Stimulated activated naive CD8-positive, alpha-beta T cell treated with anti-CD3 and anti-CD28 coated beads, Interleukin-15, amount 100 ng/mL, for 72 hours (primary cell): ENCODE measurements at regions not wholly inside any gene's neighbourhood (a gene's known extent, or its start where the extent isn't known, plus 50 kb on each side); places are given as distances from the start of the nearest gene placed in this dataset.

Experiments
- ATAC-seq: fragments of 150-1000 bp; cut with Tn5 transposase; 2 replicates; pipeline ENCODE4 v1.10.0; 2021; ENCODE audit warnings: mild to moderate bottlenecking, moderate library complexity
- DNase-seq, 2 donors: peaks; one replicate each; pipeline ENCODE4 v3.0.0; 2021 to 2022
- H3K27ac Mint-ChIP-seq, 2 donors: one replicate each; pipeline ENCODE4 v1.8.0; 2022; ENCODE audit warnings: mild to moderate bottlenecking in 2 of 2, mixed read lengths in 2 of 2, moderate library complexity in 2 of 2
- H3K27me3 Mint-ChIP-seq: one replicate; pipeline ENCODE4 v1.8.0; 2022; ENCODE audit warnings: mixed read lengths
- H3K4me1 Mint-ChIP-seq: one replicate; pipeline ENCODE4 v1.8.0; 2022; ENCODE audit warnings: mild to moderate bottlenecking, mixed read lengths
- H3K4me3 Mint-ChIP-seq, 2 donors: one replicate each; pipeline ENCODE4 v1.8.0; 2022; ENCODE audit warnings: mild to moderate bottlenecking in 2 of 2, mixed read lengths in 2 of 2, moderate library complexity in 1 of 2
- H3K9me3 Mint-ChIP-seq, 2 donors: one replicate each; pipeline ENCODE4 v1.8.0; 2022; ENCODE audit warnings: mixed read lengths in 2 of 2

- no peaks in the 10 kb centered on the region for H3K27me3 Mint-ChIP-seq
- no peaks in the 10 kb centered on the region for H3K4me1 Mint-ChIP-seq
- ATAC-seq (no peak), DNase-seq (no peak)
- H3K9me3 Mint-ChIP-seq, result no peaks in the 10 kb centered on the region
- no peak overlapping the region for H3K27ac Mint-ChIP-seq
- no peak overlapping the region for H3K4me3 Mint-ChIP-seq
These were observed 310.7 kb upstream of the CDH4 start for GRCh38 chr20:60941379-60941778.

- H3K4me3 Mint-ChIP-seq, result no peak overlapping the region
- no peaks in the 10 kb centered on the region for H3K4me1 Mint-ChIP-seq
- H3K27me3 Mint-ChIP-seq, result no peaks in the 10 kb centered on the region
- DNase-seq, result no peak
- H3K27ac Mint-ChIP-seq, result peak overlapping the region in 1 of 2 donors; percentile 19
- no peak for ATAC-seq
- peaks cover 0 to 5% of the 10 kb centered on the region in 2 donors for H3K9me3 Mint-ChIP-seq
These were observed 304.2 kb upstream of the CDH4 start for GRCh38 chr20:60947819-60948218.

DNA sequence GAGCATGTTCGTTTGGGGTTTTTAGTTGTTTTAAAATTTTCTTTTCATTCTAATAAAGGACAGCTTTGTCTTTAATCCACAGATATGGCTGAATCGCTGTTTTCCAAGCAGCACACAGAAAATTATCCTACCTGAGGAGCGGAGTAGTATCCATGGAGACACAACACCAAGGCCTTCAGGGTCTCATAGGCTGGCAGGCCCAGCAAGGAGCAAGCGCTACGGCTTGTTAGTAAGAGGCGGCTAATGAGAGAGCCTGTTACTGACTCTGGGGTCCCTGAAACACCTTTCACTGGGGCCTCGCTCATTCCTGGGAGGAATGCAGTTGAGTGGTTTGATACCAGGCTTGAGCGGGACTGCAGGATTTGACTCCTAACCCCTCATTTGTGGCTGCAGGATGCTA, 303.8 kb upstream of the CDH4 start:
- H3K4me3 Mint-ChIP-seq, result no peak overlapping the region
- H3K27me3 Mint-ChIP-seq, result no peaks in the 10 kb centered on the region
- H3K9me3 Mint-ChIP-seq, result peaks cover 0 to 5% of the 10 kb centered on the region in 2 donors
- DNase-seq (no peak), ATAC-seq (no peak)
- H3K4me1 Mint-ChIP-seq, result no peaks in the 10 kb centered on the region
- no peak overlapping the region for H3K27ac Mint-ChIP-seq

- DNase-seq (no peak), ATAC-seq (no peak)
- Mint-ChIP-seq H3K4me3 (no peak overlapping the region), H3K27me3 (no peaks in the 10 kb centered on the region), H3K9me3 (peaks cover 0 to 5% of the 10 kb centered on the region in 2 donors), H3K27ac (no peak overlapping the region), H3K4me1 (no peaks in the 10 kb centered on the region)
These were observed 301.5 kb upstream of the CDH4 start for GRCh38 chr20:60950561-60950960.

GRCh38 chr20:60950974-60951373, 301.1 kb upstream of the CDH4 start:
- ATAC-seq, result no peak
- Mint-ChIP-seq H3K4me1 (no peaks in the 10 kb centered on the region), H3K4me3 (no peak overlapping the region)

GRCh38 chr20:60952861-60953260, 299.2 kb upstream of the CDH4 start:
- ATAC-seq, result no peak
- Mint-ChIP-seq H3K4me1 (no peaks in the 10 kb centered on the region), H3K9me3 (peaks cover 0 to 5% of the 10 kb centered on the region in 2 donors), H3K27me3 (no peaks in the 10 kb centered on the region), H3K4me3 (no peak overlapping the region), H3K27ac (no peak overlapping the region)
- no peak for DNase-seq

More at GRCh38 chr20:60950974-60951373, 301.1 kb upstream of the CDH4 start:
- no peak for DNase-seq
- H3K27ac Mint-ChIP-seq, result no peak overlapping the region
- H3K27me3 Mint-ChIP-seq, result no peaks in the 10 kb centered on the region
- peaks cover 0 to 5% of the 10 kb centered on the region in 2 donors for H3K9me3 Mint-ChIP-seq

- Mint-ChIP-seq H3K27ac (no peak overlapping the region), H3K9me3 (peaks cover 0 to 5% of the 10 kb centered on the region in 2 donors), H3K27me3 (no peaks in the 10 kb centered on the region), H3K4me1 (no peaks in the 10 kb centered on the region), H3K4me3 (no peak overlapping the region)
- no peak for ATAC-seq
- no peak for DNase-seq
These were observed 298.7 kb upstream of the CDH4 start for GRCh38 chr20:60953321-60953720.

- Mint-ChIP-seq H3K27ac (no peak overlapping the region), H3K4me1 (no peaks in the 10 kb centered on the region), H3K4me3 (no peak overlapping the region), H3K27me3 (peaks cover 5% of the 10 kb centered on the region), H3K9me3 (no peaks in the 10 kb centered on the region)
- ATAC-seq (no peak), DNase-seq (no peak)
These were observed 296.4 kb upstream of the CDH4 start for GRCh38 chr20:60955706-60956105.

DNA sequence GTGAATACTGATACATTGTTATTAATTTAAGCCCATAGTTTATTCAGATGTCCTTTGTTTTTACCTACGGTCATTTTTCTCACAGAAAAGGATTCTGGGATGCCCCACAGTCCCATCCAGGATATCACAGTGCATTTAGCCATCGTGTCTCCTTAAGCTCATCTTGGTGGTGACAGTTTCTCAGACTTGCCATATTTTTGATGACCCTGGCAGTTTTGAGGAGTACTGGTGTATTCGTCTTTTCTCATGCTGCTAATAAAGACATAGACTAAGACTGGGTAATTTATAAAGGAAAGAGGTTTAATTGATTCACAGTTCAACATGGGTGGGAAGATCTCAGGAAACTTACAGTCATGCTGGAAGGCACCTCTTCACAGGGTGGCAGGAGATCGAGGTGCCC, 295.9 kb upstream of the CDH4 start:
- Mint-ChIP-seq H3K27me3 (peaks cover 10% of the 10 kb centered on the region), H3K4me3 (no peak overlapping the region), H3K27ac (peak overlapping the region in 1 of 2 donors; percentile 89), H3K4me1 (no peaks in the 10 kb centered on the region), H3K9me3 (no peaks in the 10 kb centered on the region)
- DNase-seq, result no peak
- ATAC-seq, result no peak

- DNase-seq, result no peak
- no peaks in the 10 kb centered on the region for H3K4me1 Mint-ChIP-seq
- peaks cover 15% of the 10 kb centered on the region for H3K27me3 Mint-ChIP-seq
- no peak overlapping the region for H3K27ac Mint-ChIP-seq
- H3K9me3 Mint-ChIP-seq, result no peaks in the 10 kb centered on the region
- H3K4me3 Mint-ChIP-seq, result no peak overlapping the region
- ATAC-seq, result no peak
These were observed 294.4 kb upstream of the CDH4 start for GRCh38 chr20:60957621-60958020.

DNA sequence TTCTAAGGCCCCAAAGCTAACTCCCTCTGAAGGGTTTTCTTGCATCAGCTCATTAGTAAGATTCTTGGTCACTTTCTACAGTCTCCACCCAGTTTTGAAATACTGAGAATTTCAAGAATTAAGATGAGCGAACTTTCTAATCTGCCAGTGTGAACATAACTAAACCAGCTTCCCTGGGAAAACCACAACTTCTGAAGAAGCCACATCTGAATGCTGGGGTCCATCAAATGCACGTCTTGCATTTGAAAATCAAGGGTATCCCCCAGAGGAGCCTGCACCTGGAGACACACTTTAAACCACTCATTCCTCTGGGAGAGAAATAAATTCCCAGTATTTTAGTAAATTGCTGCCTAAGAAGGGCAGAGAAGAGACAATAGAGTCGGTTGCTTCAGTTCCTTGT, 292.1 kb upstream of the CDH4 start:
- no peak overlapping the region for H3K27ac Mint-ChIP-seq
- H3K9me3 Mint-ChIP-seq, result no peaks in the 10 kb centered on the region
- ATAC-seq (no peak), DNase-seq (no peak)
- H3K4me3 Mint-ChIP-seq, result no peak overlapping the region
- H3K27me3 Mint-ChIP-seq, result peaks cover 15% of the 10 kb centered on the region
- H3K4me1 Mint-ChIP-seq, result no peaks in the 10 kb centered on the region

DNA sequence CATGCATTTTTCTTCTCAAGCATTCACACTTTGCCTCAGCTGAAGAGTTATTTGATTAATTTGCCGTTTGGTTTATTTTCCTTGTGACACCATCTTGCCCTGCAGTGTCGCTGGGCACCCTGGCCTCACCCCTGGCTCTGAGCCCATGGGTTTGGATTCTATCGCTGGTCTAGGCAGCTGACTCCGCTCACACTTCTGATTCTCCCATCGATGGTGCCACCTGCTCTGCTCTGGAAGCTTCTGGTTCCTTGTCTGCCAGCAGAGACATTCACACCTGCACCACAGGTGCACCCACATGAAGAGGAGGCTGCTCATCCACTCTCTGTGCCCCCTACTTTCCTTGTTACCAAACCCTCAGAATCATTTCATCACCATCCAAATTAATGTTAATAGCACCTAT, 291.6 kb upstream of the CDH4 start:
- ATAC-seq (no peak), DNase-seq (no peak)
- H3K27ac Mint-ChIP-seq, result no peak overlapping the region
- no peak overlapping the region for H3K4me3 Mint-ChIP-seq
- H3K9me3 Mint-ChIP-seq, result no peaks in the 10 kb centered on the region
- no peaks in the 10 kb centered on the region for H3K4me1 Mint-ChIP-seq
- H3K27me3 Mint-ChIP-seq, result peaks cover 15% of the 10 kb centered on the region

- H3K4me3 Mint-ChIP-seq, result no peak overlapping the region
- H3K27me3 Mint-ChIP-seq, result peaks cover 15% of the 10 kb centered on the region
- DNase-seq (no peak), ATAC-seq (no peak)
- H3K27ac Mint-ChIP-seq, result no peak overlapping the region
- H3K4me1 Mint-ChIP-seq, result no peaks in the 10 kb centered on the region
- H3K9me3 Mint-ChIP-seq, result no peaks in the 10 kb centered on the region
These were observed 290.5 kb upstream of the CDH4 start for GRCh38 chr20:60961551-60961950.

- no peak overlapping the region for H3K27ac Mint-ChIP-seq
- H3K4me1 Mint-ChIP-seq, result no peaks in the 10 kb centered on the region
- no peak for DNase-seq
- peaks cover 0 to 7% of the 10 kb centered on the region in 2 donors for H3K9me3 Mint-ChIP-seq
- H3K27me3 Mint-ChIP-seq, result peaks cover 15% of the 10 kb centered on the region
- H3K4me3 Mint-ChIP-seq, result no peak overlapping the region
- no peak for ATAC-seq
These were observed 289.6 kb upstream of the CDH4 start for GRCh38 chr20:60962367-60963045.

DNA sequence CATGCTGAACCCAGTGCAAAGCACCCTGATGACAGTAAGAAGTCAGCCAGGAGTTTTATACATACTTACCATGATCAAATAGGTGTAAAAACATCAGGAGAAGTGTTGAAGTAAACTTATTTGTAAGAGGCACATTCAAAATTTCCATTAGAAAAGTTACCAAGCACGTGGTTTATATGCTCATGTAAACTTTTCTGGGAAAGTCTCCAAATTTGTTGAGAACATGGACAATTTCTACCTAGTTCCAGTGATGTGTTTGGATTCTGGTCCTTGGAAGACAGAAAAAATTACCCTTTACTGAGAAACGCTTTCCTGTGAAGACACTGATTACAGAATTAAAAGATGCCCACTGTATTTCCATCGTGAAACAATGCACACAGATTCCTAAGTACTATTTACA, 288.9 kb upstream of the CDH4 start:
- DNase-seq, result no peak
- Mint-ChIP-seq H3K4me1 (no peaks in the 10 kb centered on the region), H3K27ac (peak overlapping the region in 1 of 2 donors; percentile 54), H3K4me3 (no peak overlapping the region), H3K27me3 (peaks cover 15% of the 10 kb centered on the region), H3K9me3 (peaks cover 0 to 7% of the 10 kb centered on the region in 2 donors)
- ATAC-seq, result no peak

DNA sequence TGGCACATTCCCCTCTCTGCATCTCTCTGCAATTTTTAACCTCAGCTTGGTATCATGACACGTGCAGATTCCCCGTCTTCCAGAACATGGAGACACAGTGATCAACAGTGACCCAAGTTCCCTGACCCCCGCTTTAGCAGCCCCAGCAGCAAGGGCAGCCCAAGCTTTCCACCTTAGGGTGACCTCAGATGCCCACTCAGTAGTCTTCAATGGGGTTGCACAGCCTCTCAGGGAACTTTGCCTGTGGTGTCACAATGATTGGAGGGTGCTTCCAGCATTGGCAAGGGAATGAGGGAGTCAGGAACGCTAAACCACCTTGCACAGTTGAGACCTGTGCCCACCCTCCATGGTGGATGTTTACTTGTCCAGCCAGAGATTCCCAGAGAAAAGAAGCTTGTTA, 287.1 kb upstream of the CDH4 start:
- Mint-ChIP-seq H3K27ac (no peak overlapping the region), H3K9me3 (peaks cover 0 to 7% of the 10 kb centered on the region in 2 donors), H3K27me3 (peaks cover 15% of the 10 kb centered on the region), H3K4me3 (no peak overlapping the region), H3K4me1 (no peaks in the 10 kb centered on the region)
- DNase-seq, result no peak
- ATAC-seq, result no peak

GRCh38 chr20:60966031-60966430, 286.0 kb upstream of the CDH4 start:
- no peak for ATAC-seq
- peaks cover 7% of the 10 kb centered on the region for H3K27me3 Mint-ChIP-seq

More at GRCh38 chr20:60966031-60966430, 286.0 kb upstream of the CDH4 start:
- peaks cover 0 to 7% of the 10 kb centered on the region in 2 donors for H3K9me3 Mint-ChIP-seq
- DNase-seq, result no peak
- no peak overlapping the region for H3K27ac Mint-ChIP-seq
- no peak overlapping the region for H3K4me3 Mint-ChIP-seq
- H3K4me1 Mint-ChIP-seq, result no peaks in the 10 kb centered on the region
